GM18498 (cell line): ENCODE measurements at regions not wholly inside any gene's neighbourhood (a gene's known extent, or its start where the extent isn't known, plus 50 kb on each side); places are given as distances from the start of the nearest gene placed in this dataset.
A peak's percentile ranks its signal among the peaks of the same experiment; 100 is the strongest.

ENCODE experiments used
- ATAC-seq: cut with Tn5 transposase; IDR thresholded peaks from one replicate; pipeline ENCODE4 v1.9.1; 2021; ENCODE audit warnings: mild to moderate bottlenecking, moderate library complexity; ENCODE audit not compliant: unreplicated experiment

- ATAC-seq, result no peak
Measured at GRCh38 chr2:64848945-64849344, 140.3 kb upstream of the SLC1A4 start.

DNA sequence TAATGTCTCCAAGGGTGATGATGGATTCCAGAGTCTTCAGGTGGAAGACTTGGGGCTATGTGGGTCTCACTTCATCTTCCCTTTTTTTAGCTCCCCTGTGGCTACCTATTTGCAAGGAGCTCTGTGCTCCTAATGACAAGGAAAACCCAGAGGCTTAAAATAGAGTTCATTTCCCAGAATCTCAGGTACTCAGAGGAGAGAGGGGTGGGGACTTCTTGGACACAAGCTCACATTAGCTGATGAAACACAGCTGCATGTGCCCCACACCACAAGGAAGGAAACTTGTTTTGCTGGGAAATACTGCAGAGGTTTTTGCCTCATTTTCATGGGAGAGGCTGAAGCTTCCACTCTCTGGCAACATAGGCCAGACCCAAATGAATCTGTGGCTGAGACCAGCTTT lies 138.6 kb upstream of the SLC1A4 start:
- ATAC-seq, result no peak

DNA sequence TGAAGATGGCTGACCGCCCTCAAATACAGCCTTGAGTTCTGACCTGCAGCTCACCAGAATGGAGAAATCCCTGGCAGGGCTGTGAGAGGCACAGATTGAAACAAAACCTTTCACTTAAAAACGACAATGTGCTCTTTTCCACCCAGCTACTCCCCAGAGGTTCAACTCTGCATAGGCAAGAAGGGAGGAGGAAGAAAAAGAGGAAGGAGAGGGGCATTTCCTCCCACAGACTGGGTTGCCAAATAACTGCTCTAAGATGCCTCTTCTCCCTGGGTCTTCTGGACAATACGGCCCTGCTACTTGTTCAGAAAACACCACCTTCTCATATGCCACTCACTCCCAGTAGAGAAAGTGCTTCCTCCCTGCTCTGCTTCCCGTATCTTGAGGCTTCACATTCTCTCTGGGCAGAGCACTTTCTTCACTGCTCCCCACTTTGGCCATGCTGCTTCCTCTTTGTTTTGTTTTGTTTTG lies 136.4 kb upstream of the SLC1A4 start:
- ATAC-seq, result no peak

- ATAC-seq, result no peak
Measured at GRCh38 chr2:64853306-64853705, 135.9 kb upstream of the SLC1A4 start.

- no peak for ATAC-seq
Measured at GRCh38 chr2:64853894-64854293, 135.3 kb upstream of the SLC1A4 start.

DNA sequence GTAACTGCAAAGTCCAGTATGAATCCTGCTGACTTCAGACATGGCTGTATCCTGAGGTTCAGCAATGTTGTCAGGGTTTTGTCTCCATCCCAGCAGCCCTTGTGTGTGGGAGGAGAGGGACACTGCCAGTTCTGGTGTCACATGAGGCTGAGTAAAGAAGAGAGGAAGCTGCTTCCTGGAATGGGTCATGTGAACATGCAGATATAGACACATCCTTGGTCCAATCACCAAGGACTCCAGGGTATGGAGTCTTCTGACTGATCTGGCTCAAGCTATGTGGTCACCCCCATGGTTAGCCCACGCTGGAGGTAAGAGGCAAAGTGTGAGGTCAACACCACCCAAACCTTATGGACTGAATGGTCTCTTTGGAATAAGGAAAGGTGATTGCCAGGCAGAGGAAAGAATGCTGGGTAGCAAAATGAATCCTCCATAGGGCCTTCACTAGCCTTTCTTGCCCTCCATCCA lies 134.4 kb upstream of the SLC1A4 start:
- ATAC-seq, result no peak

- no peak for ATAC-seq
Measured at GRCh38 chr2:64857581-64858471, 131.4 kb upstream of the SLC1A4 start.

DNA sequence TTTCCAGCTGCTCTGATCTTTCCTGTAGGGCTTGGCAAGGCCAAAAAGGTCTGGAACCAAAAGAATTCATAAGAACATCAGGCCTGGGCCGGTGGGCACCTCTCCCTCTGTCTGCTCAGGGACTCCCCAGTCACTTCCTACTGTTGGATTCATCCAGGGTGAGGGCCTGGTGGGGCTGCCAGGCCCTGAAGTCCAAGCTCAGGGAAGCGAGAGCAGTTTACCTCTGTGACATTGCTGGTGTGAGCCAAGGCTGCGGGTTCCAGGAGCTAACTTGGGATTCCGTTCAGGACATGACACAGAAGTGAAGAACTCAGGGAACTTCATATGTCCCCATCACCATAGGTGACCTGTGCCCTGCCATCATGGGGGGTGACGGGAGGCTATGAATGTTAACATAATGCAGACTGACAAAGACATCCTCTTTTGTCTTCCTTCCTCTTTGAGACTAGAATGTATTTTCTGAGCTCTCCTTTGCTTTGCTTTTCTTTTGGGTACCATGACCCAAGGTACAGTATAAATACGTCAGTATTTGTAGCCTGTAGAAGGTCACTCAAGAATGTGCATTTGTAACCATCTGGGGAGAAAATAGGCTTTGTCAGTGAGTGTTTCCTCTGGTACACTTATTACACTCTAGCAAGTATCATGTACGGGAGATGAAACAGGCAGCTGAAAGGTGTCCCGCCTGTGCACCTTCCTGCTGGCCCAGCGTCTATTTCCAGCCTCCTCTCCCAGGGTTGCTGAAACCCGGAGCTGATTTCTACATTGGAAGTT lies 130.5 kb upstream of the SLC1A4 start:
- ATAC-seq, result peak; percentile 22

DNA sequence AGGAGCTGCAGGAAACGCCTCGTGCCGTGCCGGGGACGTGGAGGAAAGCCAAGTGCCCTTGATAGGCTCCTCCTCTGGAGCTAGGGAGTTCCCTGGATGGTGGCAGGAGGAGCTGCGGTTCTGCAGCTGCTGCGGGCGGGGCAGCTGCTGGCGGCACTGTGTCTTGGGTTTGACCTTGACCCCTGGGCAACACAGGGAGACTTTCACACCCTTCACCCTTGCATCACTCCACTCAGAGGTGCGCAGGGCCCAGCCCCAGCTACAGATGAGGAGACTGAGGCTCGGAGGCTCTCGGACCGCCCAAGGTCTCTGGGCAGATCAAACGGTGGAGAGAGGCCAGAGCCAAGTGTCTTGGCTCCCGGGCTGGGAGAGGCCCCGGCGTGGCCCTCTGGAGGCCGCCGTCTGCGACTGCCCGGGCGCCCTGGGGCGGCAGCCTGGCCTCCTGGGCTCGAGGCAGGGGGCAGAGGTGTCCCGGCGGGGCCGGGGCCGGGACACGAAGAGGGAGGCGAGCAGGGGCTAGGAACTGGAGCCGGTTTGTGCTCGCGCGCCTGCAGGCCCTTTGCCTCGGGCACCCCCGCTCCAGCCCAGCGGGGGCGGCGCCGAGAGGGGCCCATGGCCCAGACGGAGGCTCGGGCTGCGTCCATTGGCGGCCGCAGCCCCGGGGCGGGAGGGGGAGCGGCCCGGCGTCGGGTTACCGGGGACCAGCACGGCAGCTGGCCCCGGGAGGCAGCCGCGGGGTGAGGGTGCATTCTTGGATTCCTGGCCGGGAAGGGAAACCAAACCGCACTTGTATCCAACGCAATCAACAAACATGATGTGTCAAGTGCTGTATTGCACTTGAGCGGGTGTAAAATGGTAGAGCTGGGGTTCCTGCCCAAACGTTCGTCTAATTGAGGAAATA lies 129.6 kb upstream of the SLC1A4 start:
- peak; percentile 34 for ATAC-seq

- ATAC-seq, result peak; percentile 43
Measured at GRCh38 chr2:64860276-64860885, 128.8 kb upstream of the SLC1A4 start.

- ATAC-seq, result no peak
Measured at GRCh38 chr2:64860936-64861335, 128.3 kb upstream of the SLC1A4 start.

DNA sequence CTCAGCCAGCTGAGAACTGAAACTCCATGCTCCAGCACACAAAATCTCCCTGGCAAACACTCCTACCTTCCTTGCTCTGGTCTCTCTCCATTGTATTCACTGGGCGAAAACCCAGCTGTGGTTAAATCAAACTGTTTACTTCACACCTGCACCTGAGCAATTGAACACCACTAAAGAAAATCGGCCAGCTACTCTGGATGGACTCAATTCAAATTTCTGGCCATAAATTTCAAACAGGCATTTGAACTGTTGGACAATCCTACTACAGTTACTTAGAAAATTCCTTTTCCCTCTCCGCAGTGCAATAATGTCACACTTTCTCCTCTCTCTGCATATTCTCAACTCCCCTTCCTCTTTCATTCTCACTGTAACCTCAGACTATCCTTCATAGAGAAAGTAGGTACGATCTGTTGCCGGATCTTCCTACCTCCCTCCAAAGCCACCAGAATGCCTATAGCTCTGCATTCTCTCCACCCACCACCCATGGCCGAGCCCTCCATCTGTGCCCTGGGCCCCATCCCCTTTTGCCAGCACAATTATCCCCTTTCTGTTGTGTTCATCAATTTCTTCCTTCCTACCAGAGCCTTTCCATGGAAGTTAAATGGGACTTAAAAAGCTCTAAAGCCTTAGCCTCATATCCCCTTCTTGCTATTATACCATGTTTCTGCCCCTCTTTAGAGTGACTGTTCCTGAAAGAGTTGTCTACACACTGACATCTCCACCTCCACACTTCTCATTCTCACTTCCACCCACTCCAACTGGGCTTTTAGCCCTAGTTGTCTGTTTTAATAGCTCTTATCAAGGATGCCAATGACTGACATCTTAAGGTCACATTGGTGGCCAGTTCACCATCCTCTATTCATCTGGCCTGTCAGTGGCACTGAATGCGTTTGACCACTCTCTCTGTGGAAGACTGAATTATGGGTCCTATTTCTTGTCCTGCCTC lies 127.5 kb upstream of the SLC1A4 start:
- ATAC-seq, result no peak

GRCh38 chr2:64862623-64863022 lies 126.6 kb upstream of the SLC1A4 start:
- no peak for ATAC-seq

DNA sequence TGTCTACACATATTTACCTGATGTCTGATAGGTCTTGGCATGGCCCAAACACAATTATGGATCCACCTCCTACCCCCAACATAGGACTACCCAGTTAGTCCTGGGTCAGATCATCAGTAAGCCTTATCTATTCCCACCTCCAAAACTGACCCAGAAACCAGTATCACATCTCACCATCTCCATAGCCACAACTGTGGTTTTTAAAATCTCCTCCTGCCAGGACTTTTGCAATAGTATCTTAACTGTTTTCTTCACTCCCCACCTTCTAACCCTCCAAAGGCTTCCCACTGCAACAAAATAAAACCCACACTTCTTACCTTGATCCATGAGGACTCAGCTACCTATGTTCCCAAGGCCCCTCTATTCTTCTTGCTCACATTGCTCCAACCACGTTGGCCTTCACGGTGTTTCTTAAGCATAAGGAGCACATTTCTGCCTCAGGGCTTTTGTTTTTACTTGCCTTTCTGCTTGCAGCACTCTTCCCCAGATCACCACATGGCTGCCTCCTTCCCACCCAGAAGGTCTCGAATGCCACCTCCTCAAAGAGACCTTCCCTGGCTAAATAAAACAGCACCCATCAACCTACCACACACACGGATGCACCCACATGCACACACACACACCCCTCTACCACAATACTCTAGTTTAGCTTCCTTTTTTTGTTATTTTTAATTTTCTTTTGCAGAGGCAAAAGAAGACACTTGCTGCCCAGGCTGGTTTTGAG lies 125.9 kb upstream of the SLC1A4 start:
- ATAC-seq, result no peak

GRCh38 chr2:64865073-64865830 lies 123.9 kb upstream of the SLC1A4 start:
- peak; percentile 69 for ATAC-seq

- ATAC-seq, result no peak
Measured at GRCh38 chr2:64865831-64866345, 123.3 kb upstream of the SLC1A4 start.

DNA sequence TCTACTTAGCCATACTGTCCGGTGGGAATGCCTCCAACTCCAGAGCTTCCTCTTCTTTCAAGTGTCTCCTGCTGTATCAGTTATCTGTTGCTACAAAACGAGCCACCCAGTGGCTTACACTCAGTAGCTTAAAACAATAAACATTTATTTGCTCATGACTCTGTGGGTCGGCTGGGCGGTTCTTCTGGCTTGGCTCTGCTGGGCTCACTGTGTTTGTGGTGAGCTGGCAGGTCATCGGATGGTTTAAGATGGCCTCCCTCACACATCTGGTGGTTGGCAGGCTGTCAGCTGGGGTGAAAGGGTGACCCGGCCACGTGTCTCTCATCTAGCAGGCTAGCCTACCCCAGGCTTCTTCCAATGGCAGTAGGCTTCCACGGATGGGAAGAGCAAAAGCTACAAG lies 122.4 kb upstream of the SLC1A4 start:
- ATAC-seq, result no peak
